ENCODE measurements at regions not wholly inside any gene's neighbourhood (a gene's known extent, or its start where the extent isn't known, plus 50 kb on each side); places are given as distances from the start of the nearest gene placed in this dataset.

GRCh38 chr12:93944911-93945310, 203.5 kb upstream of the PLXNC1 start:
- no peaks in the 10 kb centered on the region for H3K36me3 ChIP-seq (ENCODE audit: insufficient read depth in 1 of 2, low read depth in 1 of 2)
- WGBS, 3 donors: 53 to 68% (median 60%) methylated on average over 2 of the region's 2 CpGs
- no peaks in the 10 kb centered on the region for H3K27me3 ChIP-seq (ENCODE audit: insufficient read depth in 3 of 3, low read length in 2 of 3)
- H3K9me3 ChIP-seq: no peaks in the 10 kb centered on the region
- no peak overlapping the region for H3K4me3 ChIP-seq
- intact Hi-C loops (cut with DNase I): loop anchor here in 1 of 2 donors (5.0 kb wide), 1 partner anchor 48 kb away; no protein-coding TSS in a partner anchor
- no peak overlapping the region for H3K27ac ChIP-seq
- DNase-seq (no peak), ATAC-seq (no peak)
- H3K4me1 ChIP-seq: peaks cover 8% of the 10 kb centered on the region
- no peak for TF ChIP-seq CTCF (IDR thresholded peaks at IDR 0.05)

- H3K27ac ChIP-seq: no peak overlapping the region
- DNase-seq (no peak), ATAC-seq (no peak)
- no peak overlapping the region for H3K4me3 ChIP-seq
- no peak for TF ChIP-seq CTCF (IDR thresholded peaks at IDR 0.05)
- no peaks in the 10 kb centered on the region for H3K27me3 ChIP-seq (ENCODE audit: insufficient read depth in 3 of 3, low read length in 2 of 3)
- H3K36me3 ChIP-seq (ENCODE audit: insufficient read depth in 1 of 2, low read depth in 1 of 2): no peaks in the 10 kb centered on the region
- WGBS, 3 donors: 55 to 65% (median 57%) methylated on average over 2 of the region's 2 CpGs
- peaks cover 8% of the 10 kb centered on the region for H3K4me1 ChIP-seq
- H3K9me3 ChIP-seq: no peaks in the 10 kb centered on the region
- intact Hi-C loops (cut with DNase I): no loop called here
Observed at GRCh38 chr12:93946542-93947150, 201.7 kb upstream of the PLXNC1 start.

GRCh38 chr12:93947486-93947885, 200.9 kb upstream of the PLXNC1 start:
- H3K4me1 ChIP-seq: peaks cover 8% of the 10 kb centered on the region
- intact Hi-C loops (cut with DNase I): no loop called here
- H3K27me3 ChIP-seq (ENCODE audit: insufficient read depth in 3 of 3, low read length in 2 of 3): no peaks in the 10 kb centered on the region
- ATAC-seq (no peak), DNase-seq (no peak)
- H3K27ac ChIP-seq: no peak overlapping the region
- WGBS, 3 donors: 93 to 95% (median 94%) methylated on average over 3 of the region's 3 CpGs
- no peaks in the 10 kb centered on the region for H3K36me3 ChIP-seq (ENCODE audit: insufficient read depth in 1 of 2, low read depth in 1 of 2)
- H3K4me3 ChIP-seq: no peak overlapping the region
- TF ChIP-seq CTCF (IDR thresholded peaks at IDR 0.05): no peak
- H3K9me3 ChIP-seq: no peaks in the 10 kb centered on the region

GRCh38 chr12:93950311-93950710, 198.1 kb upstream of the PLXNC1 start:
- no peak for TF ChIP-seq CTCF (IDR thresholded peaks at IDR 0.05)
- intact Hi-C loops (cut with DNase I): no loop called here
- H3K9me3 ChIP-seq: no peaks in the 10 kb centered on the region
- 48 to 75% (median 62%) methylated on average over 3 of the region's 3 CpGs for WGBS, 3 donors
- H3K4me1 ChIP-seq: no peaks in the 10 kb centered on the region
- no peaks in the 10 kb centered on the region for H3K36me3 ChIP-seq (ENCODE audit: insufficient read depth in 1 of 2, low read depth in 1 of 2)
- H3K27me3 ChIP-seq (ENCODE audit: insufficient read depth in 3 of 3, low read length in 2 of 3): no peaks in the 10 kb centered on the region
- no peak for ATAC-seq
- H3K27ac ChIP-seq: no peak overlapping the region
- no peak overlapping the region for H3K4me3 ChIP-seq
- DNase-seq: no peak
